GM12875 (cell line): ENCODE measurements at regions not wholly inside any gene's neighbourhood (a gene's known extent, or its start where the extent isn't known, plus 50 kb on each side); places are given as distances from the start of the nearest gene placed in this dataset.
"Not testable (repeated sequence)": the region's sequence is repeated elsewhere in the genome, so short reads cannot be mapped to it uniquely, and the experiment has no call there.

ENCODE experiments used
- H3K4me3 ChIP-seq: one replicate; pipeline ENCODE4 v1.5.1; 2011; ENCODE audit warnings: low read depth, low read length, control low read depth
- CTCF ChIP-seq: IDR thresholded peaks from 2 replicates; pipeline ENCODE4 v1.5.1; 2011; ENCODE audit warnings: low read depth, mild to moderate bottlenecking, control low read depth, inconsistent platforms, low read length, moderate library complexity, borderline replicate concordance; ENCODE audit not compliant: insufficient read depth

GRCh38 chr17:53765609-53766008 is 57.1 kb upstream of the KIF2B start:
- TF ChIP-seq CTCF: no peak

GRCh38 chr17:53765129-53765528 is 57.6 kb upstream of the KIF2B start:
- H3K4me3 ChIP-seq: no peak overlapping the region
- TF ChIP-seq CTCF: no peak

More at GRCh38 chr17:53765609-53766008, 57.1 kb upstream of the KIF2B start:
- H3K4me3 ChIP-seq: no peak overlapping the region

DNA sequence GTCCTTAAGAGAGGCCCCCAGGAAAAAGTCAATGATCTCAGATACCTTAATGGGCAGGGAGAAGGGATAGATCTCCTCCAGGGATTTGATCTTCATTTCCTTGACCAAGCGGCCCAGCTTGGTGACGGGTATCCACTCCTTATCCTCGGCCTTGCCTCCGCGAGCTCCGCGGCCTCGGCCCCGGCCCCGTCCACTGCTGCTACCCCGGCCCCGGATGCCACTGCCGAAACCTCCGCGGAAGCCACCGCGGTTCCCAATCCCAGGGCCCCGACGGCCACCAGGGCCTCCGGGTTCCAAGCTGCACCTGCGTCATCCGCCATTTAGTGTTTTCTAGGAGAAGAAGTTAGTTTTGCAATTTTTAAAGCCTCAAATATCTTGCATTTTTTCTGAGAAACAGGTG is 65.2 kb upstream of the KIF2B start:
- TF ChIP-seq CTCF: no peak
- no peak overlapping the region for H3K4me3 ChIP-seq

GRCh38 chr17:53757116-53757515 is 65.6 kb upstream of the KIF2B start:
- not testable (repeated sequence) for H3K4me3 ChIP-seq

DNA sequence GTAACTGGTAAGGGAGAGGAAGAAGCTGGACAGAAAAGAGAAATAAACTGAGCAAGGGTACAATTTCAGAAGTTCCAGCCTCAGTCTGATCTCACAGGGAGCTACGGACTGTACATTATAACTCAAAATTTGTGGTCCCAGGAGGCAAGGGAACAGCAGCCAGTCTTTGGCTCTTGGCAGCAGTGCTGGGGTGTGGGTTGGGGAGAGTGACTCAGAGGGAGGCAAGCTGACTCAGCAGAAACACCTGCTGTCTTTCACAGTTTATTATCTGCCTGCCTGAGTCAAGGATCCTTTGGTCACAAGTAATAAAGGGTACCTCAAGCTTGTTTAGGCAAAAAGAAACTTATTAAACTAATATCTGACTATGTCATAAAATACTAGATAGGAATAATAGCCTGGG is 73.5 kb upstream of the KIF2B start:
- no peak overlapping the region for H3K4me3 ChIP-seq
- no peak for TF ChIP-seq CTCF

DNA sequence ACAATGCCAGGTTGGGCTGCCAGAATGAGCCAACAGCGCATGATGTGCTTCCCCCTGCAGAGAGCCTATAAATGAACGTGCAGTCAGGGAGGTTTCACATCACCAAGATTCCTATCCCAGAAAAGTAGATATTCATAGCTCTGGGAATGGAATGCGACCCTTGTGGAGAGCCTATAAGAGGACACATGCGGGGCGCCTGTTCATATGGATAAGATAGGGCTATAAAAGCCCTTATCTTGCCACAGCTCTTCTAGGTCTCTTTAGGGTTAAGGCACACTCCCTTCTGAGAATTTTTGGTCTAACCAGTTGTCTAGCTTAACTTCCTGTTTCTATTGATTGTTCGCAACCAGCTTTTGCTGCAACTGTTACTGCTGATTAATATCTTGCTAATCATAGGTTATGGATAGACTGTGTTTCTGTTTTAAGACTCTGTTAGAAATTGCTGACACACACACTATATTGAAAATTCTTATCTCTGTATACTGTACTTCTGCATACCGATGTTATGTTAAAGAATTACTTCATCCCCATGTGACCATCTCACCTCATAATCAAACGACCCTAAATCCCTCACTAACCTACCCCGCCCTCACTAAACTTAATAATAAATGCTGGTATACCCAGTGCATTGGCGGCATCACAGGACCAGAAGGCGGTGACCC is 74.4 kb upstream of the KIF2B start:
- not testable (repeated sequence) for H3K4me3 ChIP-seq

- no peak for TF ChIP-seq CTCF
- H3K4me3 ChIP-seq: no peak overlapping the region
Observed at GRCh38 chr17:53740312-53740711, 82.4 kb upstream of the KIF2B start.

DNA sequence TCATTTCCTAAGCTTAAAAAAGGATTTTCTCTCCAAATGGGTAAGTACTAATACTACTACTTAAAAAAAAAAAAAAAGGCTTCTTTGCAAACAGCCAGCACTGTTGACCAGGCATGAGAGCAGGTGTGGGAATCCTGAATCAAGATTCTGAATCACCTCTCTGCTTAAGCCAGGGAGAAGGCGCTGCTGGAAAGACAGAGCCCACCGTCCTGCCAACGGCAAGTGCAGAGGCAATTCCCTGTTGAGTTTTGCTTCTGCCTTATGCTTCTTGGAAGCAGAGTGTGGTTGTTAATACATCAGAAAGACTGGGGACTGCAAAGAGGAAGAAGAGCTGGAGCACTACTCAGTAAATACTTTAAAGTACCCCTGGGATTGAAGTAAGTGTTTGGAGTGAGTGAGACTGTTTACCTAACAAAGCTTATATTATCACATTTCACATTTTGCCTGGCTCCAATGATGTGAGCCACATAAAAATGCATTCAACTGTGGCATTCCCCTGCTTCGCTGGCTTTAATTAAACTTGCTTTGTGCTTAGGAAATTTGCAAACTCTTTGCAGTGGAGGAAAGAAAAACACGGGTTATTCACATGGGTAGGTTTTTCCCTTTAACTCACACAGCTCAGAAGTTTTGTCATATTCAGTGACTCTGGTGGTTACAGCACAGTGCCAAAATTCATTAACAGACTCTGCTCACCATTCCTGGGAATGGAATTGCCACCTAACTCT is 86.0 kb upstream of the KIF2B start:
- no peak for TF ChIP-seq CTCF
- H3K4me3 ChIP-seq: no peak overlapping the region
